ENCODE measurements at regions not wholly inside any gene's neighbourhood (a gene's known extent, or its start where the extent isn't known, plus 50 kb on each side); places are given as distances from the start of the nearest gene placed in this dataset.
A peak's percentile ranks its signal among the peaks of the same experiment; 100 is the strongest.
"Not testable (repeated sequence)": the region's sequence is repeated elsewhere in the genome, so short reads cannot be mapped to it uniquely, and the experiment has no call there.

DNA sequence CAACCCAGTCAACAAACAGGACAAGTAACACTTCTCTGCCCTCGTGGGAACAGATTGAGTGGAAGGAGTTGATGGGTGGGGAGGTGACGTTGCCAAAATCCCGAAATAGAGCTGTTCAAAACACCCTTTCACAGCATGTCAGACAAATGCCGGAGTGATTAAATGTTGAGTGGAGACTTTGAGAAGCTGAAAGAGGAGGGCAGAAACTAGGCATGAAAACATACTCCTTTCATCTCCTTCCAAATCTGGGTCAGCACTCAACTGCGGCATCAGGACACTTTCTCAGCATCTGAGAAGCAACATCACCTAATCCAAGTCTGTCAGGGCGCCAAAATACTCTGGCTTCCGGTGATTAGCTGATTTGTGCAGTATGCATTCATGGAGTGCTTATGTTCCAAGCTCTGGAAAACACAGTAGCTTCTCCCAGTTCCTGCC, 51.5 kb upstream of the MRI1 start:
- no peak for DNase-seq (ENCODE audit: insufficient read length, low spot score)

GRCh38 chr19:13707915-13708314, 56.4 kb upstream of the MRI1 start:
- DNase-seq (ENCODE audit: insufficient read length, low spot score) (no peak), FAIRE-seq (no peak)

More for the DNA sequence above, 51.5 kb upstream of the MRI1 start:
- no peak for FAIRE-seq

DNA sequence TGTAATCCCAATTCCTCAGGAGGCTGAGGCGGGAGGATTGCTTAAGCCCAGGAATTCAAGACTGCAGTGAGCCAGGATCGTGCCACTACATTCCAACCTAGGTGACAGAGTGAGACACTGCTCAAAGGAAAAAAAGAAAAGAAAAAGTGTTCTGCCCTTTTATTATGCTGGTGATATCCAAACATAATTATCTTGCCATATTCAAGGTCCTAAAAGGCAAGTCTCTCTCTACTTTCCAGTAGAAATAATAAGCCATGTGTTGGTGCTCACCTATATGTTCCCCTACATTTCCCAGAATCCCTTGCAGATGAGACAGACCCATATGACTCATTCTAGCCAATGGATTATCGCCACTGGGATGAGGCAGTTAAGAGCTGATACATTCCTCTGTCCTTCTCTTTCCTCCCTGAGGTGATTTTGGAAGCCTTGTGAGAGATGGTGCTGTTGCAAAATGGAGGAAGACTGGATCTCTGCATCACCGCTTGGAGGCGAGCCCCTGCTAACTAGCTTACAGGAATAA, 58.3 kb upstream of the MRI1 start:
- DNase-seq (ENCODE audit: insufficient read length, low spot score): no peak
- FAIRE-seq: no peak

- no peak for DNase-seq (ENCODE audit: insufficient read length, low spot score)
- FAIRE-seq: no peak
Measured at GRCh38 chr19:13705201-13705600, 59.1 kb upstream of the MRI1 start.

- no peak for FAIRE-seq
- DNase-seq (ENCODE audit: insufficient read length, low spot score): no peak
Measured at GRCh38 chr19:13701624-13702023, 62.7 kb upstream of the MRI1 start.

DNA sequence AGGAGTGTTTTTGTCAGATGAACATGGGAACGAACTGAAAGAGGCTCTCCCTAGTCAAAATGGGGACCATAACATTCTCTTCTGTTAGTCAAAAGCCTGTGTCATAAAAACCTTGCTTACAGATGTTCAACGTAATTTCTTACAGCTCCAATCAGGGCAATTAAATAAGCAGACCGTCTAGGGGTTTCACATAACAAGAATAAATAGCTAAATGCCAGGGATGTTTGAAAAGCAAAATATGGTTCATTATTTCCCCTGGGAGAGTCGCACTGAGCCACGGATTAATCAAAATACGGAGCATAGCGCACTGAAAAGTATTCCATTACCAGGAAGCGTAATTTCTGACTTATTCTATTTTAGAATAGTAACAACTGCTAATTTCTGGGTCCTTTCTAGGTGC, 63.7 kb upstream of the MRI1 start:
- DNase-seq (ENCODE audit: insufficient read length, low spot score) (no peak), FAIRE-seq (no peak)

GRCh38 chr19:13699786-13700185, 64.5 kb upstream of the MRI1 start:
- no peak for FAIRE-seq
- DNase-seq (ENCODE audit: insufficient read length, low spot score): no peak

DNA sequence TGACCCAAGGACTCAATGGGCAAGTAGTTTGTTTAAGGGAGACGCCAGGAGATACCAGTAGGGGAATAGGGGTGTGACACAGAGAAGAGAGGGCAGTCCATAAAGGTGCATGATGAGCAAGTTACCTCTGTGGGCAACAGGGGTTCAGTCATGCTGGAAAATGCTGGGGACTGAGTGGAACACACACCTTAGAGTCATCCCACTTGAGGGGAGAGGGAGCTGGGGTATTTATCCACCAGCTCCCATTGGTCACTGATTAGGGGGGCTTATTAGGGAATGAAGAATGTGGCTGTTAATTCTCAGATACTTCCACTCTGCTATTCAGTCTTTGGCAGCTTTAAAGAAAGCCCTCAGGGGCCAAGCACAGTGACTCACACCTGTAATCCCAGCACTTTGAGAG, 67.5 kb upstream of the MRI1 start:
- DNase-seq (ENCODE audit: insufficient read length, low spot score) (no peak), FAIRE-seq (no peak)

DNA sequence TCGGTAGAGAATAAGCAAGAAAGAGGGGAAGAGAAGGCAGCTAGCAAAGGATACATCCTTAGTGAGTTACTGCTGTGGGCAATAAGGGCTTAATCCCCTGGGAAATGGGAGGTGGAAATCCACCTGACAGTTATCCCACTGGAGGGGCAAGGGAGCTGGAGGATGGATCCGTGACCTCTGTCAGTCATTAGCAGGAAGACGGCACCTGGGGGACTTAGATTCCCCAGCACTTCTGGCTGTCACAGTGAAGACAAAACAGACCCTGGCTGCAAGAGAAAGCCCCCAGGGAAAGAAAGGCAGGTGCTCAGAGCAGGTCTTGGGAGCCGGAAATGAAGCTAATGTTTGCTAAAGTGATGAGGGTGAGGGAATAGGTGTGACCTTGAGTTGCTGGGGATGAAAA, 70.4 kb upstream of the MRI1 start:
- no peak for DNase-seq (ENCODE audit: insufficient read length, low spot score)
- FAIRE-seq: no peak

DNA sequence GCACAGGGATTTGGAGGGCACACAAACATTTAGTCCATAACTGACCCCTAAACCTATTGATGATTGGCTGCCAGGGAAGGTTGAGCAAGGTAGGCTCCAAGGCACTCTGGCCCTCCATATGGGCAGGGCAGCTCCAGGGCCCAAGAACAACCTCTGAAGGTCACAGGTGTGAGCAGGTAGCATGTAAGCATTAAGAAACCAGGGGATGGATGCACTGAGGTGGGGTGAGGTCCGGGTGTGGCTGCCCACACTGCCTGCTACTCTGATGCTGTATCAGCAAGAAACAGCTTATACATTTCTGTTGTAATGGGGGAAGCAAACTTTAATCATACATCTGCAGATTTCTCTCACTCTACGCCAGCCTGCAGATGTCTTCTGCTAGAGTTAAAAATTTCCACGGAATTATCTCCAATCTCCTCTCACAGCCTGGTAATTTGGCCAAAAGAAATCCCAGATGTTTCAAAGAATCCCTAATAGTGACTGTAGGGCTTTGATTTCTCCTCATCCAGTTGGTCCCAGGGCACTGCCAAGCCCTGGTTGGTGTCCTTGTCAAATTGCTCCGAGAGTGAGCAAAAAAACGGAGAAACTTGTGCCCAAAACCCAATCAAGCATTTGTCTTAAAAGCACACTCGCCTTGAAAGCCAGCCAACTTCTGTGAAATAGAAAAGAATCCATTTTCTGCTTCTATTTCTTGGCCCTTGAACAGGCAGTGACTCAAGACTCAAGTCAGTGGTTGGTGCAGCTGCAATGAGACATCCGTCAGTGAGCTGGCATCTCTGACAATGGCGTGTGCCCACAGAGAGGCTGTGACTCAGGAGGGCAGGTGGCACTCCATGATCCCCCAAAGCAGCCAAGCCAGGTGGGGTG, 72.5 kb upstream of the MRI1 start:
- no peak for DNase-seq (ENCODE audit: insufficient read length, low spot score)
- FAIRE-seq: no peak

DNA sequence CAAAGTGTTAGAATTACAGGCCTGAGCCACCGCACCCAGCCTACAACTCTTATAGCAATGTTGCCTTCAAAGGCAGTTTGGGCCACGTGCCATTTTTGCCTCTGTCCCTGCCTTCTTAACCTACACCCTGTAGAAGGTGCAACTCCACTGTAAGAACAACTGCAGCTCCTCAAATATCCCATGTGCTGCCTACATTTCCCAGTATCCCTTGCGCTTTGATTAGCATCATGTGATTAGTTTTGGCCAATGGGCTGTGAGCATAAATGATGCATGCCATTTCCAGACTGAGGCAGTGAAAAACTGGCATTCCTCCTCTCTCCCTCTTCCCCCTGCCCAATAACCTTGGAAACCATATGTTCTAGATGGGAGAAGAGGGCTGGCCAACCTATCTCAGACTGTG, 75.2 kb upstream of the MRI1 start:
- FAIRE-seq (peak; percentile 80), DNase-seq (ENCODE audit: insufficient read length, low spot score) (no peak)

DNA sequence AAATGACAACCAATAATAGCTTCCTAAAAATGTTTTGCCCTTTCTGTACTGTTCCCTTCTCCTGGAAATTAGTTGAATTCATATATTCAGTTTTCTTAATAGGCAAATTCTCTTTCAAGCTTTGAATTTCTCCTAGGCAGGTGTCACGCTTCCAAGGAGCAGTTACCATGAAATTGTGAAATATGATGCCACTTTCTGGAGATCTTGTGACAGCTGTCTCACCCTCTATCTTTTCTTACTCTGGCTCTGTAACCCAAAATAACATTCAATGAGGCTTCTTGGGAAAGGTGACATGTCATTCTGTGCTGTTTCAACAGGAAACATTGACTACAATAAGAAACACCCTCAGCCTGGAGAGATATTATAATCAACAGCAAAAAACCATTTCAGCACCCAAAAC, 80.3 kb upstream of the MRI1 start:
- FAIRE-seq (no peak), DNase-seq (ENCODE audit: insufficient read length, low spot score) (no peak)

DNA sequence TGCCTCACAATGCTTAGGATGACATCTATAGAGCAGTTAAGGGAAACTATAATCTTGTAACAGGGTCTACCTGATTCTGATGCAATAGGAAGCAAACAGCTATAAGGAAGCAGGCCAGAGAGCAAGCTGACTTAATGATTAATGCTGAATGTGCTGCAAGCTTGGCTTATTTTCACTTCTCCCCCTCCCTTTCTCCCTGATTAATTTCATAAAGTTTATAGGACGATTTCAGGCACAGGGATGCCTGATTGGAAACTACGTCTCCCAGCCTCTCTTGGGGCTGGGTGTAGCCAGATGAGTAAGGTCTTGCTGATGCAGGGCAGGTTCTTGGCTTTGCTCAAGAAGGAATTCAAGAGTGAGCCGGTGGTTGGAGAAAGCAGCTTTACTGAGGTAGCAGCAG, 82.8 kb upstream of the MRI1 start:
- no peak for DNase-seq (ENCODE audit: insufficient read length, low spot score)
- no peak for FAIRE-seq

- not testable (repeated sequence) for DNase-seq (ENCODE audit: insufficient read length, low spot score); FAIRE-seq
Measured at GRCh38 chr19:13680708-13681360, 83.5 kb upstream of the MRI1 start.

GRCh38 chr19:13676967-13677366, 87.4 kb upstream of the MRI1 start:
- DNase-seq (ENCODE audit: insufficient read length, low spot score); FAIRE-seq: not testable (repeated sequence)

DNA sequence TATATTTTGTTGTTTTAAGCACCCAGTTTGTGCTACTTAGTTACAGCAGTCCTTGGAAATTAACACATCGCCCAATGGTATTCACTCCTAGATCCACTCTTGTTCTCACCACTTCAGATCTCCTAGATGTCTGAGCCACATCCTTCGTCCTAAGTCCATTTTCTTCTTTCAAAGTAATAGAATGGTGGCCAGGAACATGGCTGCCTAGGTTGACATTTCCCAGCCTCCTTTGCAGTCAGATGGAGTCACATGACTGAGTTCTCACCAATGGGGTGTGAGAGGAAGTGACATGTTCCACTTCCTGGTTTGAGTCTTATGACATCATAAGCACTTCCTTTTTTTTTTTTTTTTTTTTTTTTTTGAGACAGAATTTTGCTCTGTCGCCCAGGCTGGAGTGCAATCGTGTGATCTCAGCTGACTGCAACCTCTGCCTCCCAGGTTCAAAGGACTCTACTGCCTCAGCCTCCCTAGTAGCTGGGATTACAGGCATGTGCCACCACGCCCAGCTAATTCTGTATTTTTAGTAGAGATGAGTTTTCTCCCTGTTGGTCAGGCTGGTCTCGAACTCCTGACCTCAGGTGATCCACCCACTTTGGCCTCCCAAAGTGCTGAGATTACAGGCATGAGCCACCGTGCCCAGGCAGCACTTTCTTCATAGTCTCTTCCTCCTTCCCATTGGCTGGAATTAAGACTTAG, 91.7 kb upstream of the MRI1 start:
- not testable (repeated sequence) for DNase-seq (ENCODE audit: insufficient read length, low spot score); FAIRE-seq

- DNase-seq (ENCODE audit: insufficient read length, low spot score) (no peak), FAIRE-seq (no peak)
Measured at GRCh38 chr19:13670846-13671245, 93.5 kb upstream of the MRI1 start.

DNA sequence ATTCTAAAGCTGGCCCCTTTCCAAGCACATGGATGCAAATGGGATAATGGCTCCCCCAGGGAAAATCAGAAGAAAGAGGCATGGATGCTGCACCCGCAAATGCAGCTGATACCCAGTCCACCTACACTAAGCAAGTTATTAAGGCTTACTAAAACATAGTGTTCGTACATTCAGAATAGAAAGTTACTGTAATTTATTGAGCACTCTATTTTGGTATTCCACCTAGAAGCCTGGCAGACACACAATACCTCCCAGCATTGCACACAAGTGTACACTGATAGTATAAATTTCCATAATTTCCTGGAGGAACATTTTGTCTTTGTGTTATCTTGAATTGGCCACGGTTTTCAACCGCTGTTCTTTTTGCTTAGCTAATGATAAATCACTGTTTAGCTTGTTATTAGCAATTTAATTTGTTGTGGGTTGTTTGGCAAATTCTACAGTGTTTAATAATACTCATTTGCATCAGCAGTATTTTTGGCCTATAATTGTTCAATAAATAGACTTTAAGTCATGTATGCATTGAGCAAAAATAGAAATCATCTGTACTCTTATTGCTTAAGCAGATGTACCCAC, 94.5 kb upstream of the MRI1 start:
- DNase-seq (ENCODE audit: insufficient read length, low spot score): no peak
- FAIRE-seq: no peak

GRCh38 chr19:13668964-13669363, 95.4 kb upstream of the MRI1 start:
- DNase-seq (ENCODE audit: insufficient read length, low spot score) (no peak), FAIRE-seq (no peak)

- no peak for DNase-seq (ENCODE audit: insufficient read length, low spot score)
- FAIRE-seq: no peak
Measured at GRCh38 chr19:13666165-13666564, 98.2 kb upstream of the MRI1 start.
